HG03565 (cell line): ENCODE measurements at regions not wholly inside any gene's neighbourhood (a gene's known extent, or its start where the extent isn't known, plus 50 kb on each side); places are given as distances from the start of the nearest gene placed in this dataset.
"Not testable (repeated sequence)": the region's sequence is repeated elsewhere in the genome, so short reads cannot be mapped to it uniquely, and the experiment has no call there.

ENCODE experiments used
- ATAC-seq: cut with Tn5 transposase; IDR thresholded peaks from one replicate; pipeline ENCODE4 v1.9.1; 2021; ENCODE audit warnings: mild to moderate bottlenecking, moderate library complexity; ENCODE audit not compliant: unreplicated experiment

DNA sequence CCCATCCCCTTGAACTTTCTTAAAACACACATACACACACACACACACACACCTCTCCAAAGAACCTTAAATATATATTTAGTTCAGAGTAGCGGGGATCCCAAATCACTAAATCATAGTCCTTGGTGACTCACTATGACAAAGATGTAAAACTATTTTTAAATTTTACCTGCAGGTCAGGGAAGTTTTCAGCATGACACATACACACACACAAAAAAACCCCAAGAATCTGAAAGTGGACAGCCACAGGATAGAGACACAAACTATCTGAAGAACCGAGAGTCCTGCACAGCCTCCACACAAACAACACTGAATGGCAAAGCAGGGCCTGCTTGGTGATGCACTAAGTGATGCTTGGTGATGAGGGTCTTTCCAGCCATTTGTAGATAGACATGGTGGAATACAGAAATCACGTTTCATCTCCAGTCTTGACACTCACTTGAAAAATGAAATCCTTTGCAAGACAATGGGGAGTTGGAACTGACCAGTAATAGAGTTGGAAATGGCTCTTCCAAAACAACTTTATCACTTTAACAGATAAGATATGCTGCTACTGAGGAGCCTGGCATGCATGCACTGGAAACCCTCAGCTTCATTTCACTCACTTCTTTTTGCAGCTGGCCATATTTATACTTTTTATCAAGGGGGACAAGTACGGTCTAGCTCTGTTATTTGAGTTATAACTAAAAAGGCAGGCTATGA is 307.3 kb downstream of the RAPGEF2 start:
- ATAC-seq, result no peak

DNA sequence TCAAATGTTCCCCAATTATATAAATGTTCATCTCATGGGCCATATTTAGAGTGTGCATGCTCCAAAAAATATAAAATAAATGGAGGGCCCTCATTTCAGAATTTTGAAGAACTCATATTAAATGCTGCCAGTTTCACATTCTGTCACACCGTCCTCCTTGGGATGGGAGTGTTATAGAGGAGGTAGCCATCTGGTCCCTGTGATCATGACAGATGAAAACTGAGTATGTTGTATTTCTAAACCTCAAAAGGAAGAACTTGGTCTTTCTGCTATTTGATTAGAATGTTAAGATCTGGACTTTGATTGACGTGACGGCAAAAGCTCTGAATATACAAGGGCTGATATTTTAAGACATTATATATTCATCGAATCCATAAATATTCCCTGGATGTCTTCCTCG is 308.0 kb downstream of the RAPGEF2 start:
- ATAC-seq, result no peak

DNA sequence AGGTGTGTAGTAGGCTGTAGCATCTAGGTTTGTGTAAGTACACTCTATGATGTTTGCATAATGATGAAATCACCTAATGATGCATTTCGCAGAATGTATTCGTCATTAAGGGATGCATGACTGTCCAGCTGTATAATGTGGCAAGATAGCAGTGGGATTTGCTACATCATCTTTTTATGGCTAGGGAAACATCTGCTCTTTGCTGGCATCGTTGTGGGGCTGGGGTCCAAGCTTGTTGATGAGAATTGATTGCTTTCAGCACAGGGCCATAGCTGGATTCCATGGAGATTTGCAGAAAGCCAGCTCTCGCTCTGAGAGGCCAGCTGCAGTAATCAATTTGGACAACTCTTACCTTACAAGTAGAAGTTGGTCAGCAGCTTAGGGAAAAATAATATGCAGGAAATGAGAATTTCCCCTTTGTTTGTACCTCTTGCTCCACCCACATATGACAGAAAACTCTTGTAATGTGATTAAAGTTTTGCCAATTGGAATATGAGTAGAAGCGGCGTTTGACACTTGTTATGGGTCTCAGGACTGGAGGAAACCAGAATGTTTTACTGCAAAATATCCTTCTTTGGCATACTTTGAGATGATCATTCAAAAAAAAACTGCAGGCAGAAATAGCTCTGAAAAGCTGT is 310.5 kb downstream of the RAPGEF2 start:
- ATAC-seq, result no peak

DNA sequence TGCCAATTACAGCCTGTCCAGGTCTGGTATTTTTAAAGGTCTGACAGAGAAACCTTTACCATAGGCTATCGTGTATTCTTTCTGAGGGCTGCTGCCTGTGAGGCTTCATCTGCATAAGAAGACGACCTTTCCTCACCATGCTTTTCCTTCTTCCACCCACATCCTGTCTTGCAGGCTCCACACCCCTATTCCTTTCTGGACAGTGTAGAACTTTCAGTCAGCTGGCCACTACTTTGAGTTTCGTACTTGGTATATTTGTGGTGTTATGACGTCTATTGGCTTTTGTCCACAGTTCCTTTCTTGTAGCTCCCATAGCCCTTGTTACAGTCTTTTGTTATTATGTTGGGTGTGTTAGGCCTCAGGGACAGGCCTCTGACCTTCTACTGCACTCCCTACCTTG is 311.4 kb downstream of the RAPGEF2 start:
- no peak for ATAC-seq

DNA sequence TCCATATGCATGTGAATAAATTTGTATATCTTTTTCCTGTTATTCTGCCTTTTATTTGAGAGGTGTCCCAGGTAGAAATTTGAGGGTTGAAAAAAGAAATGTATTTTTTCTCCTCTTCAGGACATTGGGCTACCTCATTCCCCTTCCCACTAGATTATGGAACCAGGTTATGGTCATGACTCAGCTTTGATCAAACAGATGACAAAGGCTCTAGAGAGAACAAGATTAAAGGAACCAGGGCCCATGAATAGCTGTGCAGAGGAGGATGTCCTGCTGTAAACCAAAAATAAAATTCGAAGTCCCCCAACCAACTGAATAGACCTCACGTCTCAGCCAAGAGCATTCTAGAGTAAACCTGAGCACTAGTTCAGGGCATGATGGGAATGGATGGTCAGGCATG is 313.2 kb downstream of the RAPGEF2 start:
- no peak for ATAC-seq

DNA sequence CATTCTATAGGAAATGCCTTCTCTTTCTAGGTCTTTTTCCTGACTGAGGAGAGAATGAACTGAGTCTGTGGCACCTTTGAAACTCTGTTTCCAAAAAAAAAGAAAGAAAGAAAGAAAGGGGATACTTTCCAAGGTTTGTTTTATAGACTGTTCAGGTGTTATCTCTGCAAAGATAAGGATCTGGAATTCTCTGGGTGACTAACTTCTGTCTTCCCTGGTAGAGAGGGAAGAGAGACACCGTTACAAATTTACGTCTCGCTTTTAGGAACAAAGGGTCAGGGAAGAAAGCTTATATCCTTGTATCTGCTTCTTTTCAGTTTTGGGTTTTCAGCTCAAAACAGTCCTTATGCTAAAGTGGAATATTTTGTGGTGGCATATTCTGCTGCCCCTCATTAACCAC is 314.1 kb downstream of the RAPGEF2 start:
- no peak for ATAC-seq

DNA sequence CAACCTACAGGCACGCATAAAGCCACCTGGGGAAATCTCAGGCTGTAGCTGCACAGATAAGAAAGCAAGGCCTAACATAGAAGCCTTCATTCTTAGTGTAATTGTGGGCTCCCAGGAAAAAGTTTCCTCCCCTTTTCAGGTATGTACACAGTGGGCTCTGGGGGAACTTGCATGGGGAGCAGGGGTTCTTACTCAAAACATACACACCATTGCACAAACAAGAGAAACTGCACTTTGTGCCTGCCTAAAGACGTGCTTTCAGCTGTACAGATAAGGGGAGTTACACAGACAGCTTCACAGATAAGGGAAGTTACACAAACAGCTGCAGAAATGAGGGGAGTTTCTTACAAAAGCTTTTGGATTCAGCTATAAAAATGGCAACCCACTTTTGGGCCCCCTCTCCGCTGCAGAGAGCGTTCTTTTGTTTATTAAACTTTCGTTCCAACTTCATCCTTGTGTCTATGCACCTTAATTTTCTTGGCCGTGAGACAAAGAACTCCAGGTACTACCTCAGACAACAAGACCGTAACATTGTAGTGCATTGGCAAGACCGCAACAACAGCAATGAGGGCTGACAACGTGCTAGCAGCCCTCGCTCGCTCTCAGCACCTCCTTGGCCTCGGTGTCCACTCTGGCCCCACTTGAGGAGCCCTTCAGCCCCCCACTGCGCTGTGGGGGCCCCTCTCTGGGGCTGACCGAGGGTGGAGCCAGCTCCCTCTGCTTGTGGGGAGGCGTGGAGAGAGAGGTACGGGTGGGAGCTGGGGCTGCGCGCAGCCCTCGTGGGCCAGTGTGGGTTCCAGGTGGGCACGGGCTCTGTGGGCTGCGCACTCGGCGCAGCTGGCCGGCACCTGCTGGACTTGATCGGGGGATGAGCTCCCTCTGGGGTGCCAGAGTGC is 317.5 kb downstream of the RAPGEF2 start:
- no peak for ATAC-seq

DNA sequence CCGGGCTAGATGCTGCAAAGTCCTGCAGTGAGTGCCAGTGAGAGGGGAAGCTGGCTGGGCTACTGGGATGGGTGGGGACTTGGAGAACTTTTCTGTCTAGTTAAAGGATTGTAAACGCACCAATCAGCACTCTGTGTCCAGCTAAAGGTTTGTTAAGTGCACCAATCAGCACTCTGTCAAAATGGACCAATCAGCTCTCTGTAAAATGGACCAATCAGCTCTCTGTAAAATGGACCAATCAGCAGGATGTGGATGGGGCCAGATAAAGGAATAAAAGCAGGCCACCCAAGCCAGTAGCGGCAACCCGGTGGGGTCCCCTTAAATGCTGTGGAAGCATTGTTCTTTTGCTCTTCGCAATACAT is 318.2 kb downstream of the RAPGEF2 start:
- ATAC-seq, result not testable (repeated sequence)

DNA sequence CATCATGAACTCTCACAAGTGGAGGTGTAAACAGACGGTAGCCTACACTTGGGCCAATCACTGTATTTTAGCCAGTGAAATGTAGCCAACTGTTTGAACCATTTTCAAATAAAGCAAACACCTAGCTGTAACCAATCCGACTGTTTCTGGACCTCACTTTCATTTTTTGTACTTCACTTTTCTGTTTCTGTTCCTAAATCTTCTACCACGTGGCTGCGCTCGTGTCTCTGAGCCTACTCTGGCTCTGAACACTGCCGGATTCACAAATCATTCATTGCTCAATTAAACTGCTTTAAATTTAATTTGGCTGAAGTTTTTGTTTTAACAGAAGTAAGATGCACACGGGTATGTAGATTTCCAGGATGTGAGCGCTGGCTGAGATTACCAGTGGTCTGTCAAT is 319.1 kb downstream of the RAPGEF2 start:
- ATAC-seq, result no peak

DNA sequence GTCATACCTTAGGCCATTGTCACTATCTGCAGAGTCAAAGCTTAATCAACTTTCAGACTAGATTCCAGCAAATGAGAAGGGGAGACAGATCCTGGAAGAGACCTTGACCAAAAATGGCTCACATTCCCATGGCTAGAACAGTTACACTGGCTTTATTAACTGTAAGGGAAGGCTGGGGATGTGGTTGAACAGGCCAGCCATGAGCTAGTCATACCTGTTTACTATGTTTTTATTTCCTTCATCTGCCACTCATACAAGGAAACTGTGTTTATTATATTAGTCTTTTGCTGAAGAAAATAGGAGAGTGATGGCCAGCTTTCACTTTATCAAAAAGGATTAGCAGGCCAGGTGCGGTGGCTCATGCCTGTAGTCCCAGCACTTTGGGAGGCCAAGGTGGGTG is 319.7 kb downstream of the RAPGEF2 start:
- ATAC-seq, result no peak

DNA sequence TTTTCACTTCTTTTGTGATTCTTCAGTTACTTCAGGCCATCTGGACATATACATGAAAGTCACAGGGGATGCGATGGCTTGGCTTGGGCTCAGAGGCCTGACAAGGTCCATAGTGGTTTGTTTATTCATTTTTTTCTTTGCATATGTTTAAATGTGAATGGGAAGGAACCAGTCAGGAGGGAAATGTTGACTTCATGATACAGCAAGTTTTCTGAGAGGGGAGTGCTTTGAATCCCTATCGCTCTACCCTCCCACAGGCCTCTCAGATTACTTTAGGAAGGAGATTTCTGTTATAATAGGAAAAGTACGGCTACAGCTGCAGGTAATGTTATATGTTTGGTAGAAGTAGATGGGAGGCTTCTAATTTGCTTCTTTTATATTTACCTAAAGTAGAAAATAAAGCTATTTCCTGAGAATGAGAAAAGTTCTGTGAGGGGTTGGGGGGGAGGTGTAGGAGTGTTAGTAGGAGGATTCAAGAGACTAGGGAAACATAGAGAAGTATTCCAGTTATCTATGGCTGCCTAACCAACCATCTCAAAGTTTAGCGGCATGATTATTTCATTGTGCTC is 322.9 kb downstream of the RAPGEF2 start:
- ATAC-seq, result no peak

DNA sequence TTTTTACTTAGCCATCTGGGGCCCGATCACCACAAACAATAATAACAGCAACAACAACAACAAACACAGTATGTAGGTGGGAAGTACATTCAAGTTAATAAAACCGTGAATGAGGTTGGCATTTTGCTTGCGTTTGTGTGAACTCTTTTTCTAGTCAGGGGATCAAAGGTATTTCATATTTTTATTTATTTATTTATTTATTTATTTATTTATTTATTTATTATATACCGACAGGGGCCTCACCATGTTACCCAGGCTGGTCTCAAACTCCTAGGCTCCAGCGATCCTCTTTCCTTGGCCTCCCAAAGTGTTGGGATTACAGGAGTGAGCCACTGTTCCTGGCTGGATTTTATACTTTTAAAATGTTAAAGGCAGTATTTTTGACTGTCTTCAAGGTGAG is 325.4 kb downstream of the RAPGEF2 start:
- ATAC-seq, result no peak

DNA sequence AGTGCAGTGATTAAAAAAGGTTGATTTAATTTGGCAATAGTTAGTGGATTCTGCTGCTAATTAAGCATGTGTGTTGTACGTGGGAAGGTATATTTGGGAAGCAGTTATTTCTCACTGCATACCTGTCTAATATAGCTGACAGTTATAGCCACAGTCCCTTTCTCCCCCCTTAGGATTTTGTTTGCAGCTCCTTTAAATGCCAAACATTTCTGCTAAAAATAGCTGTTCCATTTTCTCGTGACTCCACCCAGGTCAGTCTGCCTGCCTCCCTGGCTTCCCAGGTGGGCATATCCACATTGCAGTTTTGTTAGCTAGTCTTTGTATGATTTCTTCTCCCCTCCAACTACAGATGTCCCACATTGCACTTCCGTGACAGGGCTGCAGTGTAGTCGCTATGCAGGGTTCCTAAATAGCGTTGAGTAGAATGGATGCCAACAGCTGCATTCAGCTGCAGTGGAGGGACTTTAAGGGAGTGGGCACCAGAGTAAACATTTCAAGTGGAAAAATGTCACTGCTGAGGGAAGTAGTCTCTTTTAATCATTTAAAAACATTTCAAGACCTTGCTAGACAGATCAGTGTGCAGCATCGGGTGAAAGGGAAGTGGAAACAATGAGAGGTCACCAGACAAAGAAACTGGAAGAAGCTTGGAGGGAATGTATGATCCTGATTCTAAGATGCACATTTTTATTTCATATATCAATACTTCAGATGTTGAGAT is 326.3 kb downstream of the RAPGEF2 start:
- ATAC-seq, result no peak

DNA sequence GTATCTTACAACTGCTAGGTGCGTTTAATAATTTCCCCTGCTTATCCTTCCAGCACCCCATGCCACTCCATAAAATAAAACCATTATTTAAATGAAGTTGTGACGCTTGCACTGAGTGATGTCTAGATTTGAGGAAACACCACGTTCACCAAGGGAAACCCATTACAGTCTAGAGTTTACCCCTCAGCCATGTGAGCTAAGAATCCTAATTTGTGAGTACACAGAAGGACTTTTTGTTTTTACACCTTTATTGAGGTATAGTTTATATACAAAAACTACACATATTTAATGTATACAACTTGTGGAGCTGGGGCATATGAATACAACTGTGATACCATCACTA is 326.8 kb downstream of the RAPGEF2 start:
- ATAC-seq, result no peak

DNA sequence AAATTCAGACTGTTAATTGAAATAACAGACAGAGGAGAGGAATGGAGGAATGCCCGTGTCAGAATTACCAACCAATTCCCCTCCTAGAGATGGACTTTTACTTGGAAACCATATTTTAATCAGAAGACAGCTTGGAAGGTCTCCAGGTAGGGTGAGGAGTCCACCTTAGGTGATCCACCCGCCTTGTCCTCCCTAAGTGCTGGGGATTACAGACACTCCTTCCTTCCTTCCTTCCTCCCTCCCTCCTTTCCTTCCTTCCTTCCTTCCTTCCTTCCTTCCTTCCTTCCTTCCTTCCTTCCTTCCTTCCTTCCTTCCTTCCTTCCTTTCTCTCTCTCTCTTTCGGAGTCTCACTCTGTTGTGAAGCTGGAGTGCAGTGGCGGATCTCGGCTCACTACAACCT is 328.0 kb downstream of the RAPGEF2 start:
- ATAC-seq, result no peak

DNA sequence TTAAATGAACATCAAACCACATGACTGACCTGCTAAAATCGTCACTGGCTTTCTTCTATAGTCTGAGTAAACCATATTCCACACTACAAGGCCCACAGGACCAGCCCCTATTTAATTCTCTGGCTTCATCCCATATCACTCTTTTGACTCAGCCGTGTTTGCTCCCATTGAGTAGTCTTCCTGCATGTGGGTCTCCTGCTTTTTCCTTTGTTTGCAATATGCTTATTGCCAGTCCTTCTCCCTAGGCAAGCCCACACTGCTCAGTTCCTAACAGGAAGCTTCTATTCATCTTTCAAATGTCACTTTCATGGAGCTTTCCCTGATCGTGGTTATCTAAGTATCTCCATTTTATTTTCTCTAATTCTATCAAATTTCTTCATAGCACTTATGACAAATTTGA is 329.6 kb downstream of the RAPGEF2 start:
- no peak for ATAC-seq

DNA sequence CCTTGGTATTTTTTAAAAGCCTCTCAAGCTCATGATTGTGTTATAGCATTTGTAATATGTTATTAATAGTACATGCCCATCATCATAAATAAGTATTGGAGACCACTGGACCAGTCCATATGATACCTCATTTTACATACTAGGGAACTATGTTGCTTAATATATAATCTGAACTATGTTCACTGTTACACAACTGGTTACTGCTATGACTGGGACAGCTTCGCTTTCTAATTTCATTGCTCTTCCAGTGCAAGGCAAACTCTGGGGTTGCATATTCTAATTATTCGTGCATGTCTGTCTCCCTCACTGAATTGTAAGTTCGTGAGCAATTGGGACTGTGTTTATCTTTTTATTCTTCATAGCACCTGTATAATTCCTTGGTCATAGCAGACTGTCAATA is 330.5 kb downstream of the RAPGEF2 start:
- no peak for ATAC-seq

DNA sequence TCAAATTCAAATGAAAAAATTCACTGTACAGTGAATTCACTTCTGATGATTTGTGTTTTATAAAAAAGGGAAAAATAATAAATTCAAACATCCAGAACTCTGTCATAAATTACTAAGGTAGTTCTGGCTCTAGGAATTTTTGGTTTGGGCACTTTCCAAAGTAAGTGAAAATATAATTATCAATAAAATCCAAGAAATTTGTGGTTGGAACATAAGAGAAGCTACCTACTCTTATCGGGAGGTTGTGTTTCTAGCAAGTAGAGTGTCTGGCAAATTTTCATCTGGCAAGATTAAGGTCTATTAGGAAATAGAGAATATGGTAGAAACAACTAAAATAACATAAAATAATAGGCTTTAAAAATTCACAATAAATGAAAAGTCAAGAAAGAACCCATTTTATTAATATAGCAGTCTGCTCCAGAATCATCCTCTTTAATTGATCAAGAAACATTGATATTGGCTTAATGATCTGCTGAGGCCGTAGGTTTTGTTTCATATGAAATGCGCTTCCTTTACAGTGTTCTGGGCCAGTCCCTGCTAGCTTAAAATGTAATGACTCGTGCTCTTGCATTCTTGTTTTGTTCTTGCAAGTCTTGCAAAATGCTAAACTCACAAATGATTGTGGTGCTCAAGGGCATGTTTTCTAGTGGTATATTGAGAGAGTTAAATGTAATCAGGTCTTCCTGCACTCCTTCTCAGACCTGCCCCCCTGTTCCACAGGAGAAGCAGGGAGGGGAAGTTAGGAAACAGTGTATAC is 331.4 kb downstream of the RAPGEF2 start:
- no peak for ATAC-seq

DNA sequence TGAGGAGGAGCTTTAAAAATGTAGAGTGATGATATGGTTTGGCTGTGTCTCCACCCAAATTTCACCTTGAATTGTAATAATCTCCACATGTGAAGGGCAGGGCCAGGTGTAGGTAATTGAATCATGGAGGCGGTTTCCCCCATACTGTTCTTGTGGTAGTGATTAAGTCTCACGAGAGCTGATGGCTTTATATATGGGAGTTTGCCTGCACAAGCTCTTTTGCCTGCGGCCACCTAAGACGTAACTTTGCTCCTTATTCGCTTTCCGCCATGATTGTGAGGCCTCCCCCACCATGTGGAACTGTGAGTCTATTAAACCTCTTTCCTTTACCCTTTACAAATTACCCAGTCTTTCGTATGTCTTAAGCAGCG is 332.0 kb downstream of the RAPGEF2 start:
- ATAC-seq, result no peak

DNA sequence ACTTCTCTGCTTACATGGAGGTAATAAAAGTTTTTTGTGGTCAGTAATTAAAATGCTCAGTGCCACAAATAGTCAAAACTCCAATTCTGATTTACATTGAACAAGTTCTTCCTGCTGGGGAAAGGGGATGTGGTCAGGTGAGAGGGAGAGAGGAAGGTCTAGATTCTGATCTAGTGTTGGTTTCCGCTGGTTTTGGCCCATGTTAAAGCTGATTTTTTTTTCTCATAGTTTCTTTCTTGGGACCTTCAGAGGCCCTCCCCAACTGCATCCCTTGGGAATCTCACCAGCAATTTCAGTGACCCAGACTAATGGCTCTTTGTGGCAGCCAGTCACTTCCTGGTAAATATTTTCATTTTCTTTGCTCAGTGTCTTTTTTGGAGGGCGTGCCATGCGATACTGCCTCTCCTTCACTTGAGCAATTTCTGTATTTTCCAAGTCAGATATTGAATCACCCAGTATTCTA is 332.7 kb downstream of the RAPGEF2 start:
- ATAC-seq, result peak; percentile 54
